GM21381 (cell line): ENCODE measurements at regions not wholly inside any gene's neighbourhood (a gene's known extent, or its start where the extent isn't known, plus 50 kb on each side); places are given as distances from the start of the nearest gene placed in this dataset.
A peak's percentile ranks its signal among the peaks of the same experiment; 100 is the strongest.
"Not testable (repeated sequence)": the region's sequence is repeated elsewhere in the genome, so short reads cannot be mapped to it uniquely, and the experiment has no call there.

Experiments used
- ATAC-seq: cut with Tn5 transposase; IDR thresholded peaks from one replicate; pipeline ENCODE4 v1.9.1; 2021; ENCODE audit warnings: mild to moderate bottlenecking, moderate library complexity; ENCODE audit not compliant: unreplicated experiment

GRCh38 chrX:42832764-42833549 is 55.0 kb upstream of the PPP1R2C start:
- no peak for ATAC-seq

- ATAC-seq: not testable (repeated sequence)
These were observed 55.6 kb upstream of the PPP1R2C start for GRCh38 chrX:42833550-42833940.

GRCh38 chrX:42837101-42837726 is 59.3 kb upstream of the PPP1R2C start:
- ATAC-seq: no peak

- no peak for ATAC-seq
These were observed 59.8 kb upstream of the PPP1R2C start for GRCh38 chrX:42837747-42838146.

GRCh38 chrX:42839632-42840031 is 61.7 kb upstream of the PPP1R2C start:
- no peak for ATAC-seq

- no peak for ATAC-seq
These were observed 68.8 kb upstream of the PPP1R2C start for GRCh38 chrX:42846741-42847140.

- ATAC-seq: no peak
These were observed 77.3 kb upstream of the PPP1R2C start for GRCh38 chrX:42855259-42855658.

- ATAC-seq: no peak
These were observed 79.8 kb upstream of the PPP1R2C start for GRCh38 chrX:42857766-42858165.

GRCh38 chrX:42869011-42869410 is 91.0 kb upstream of the PPP1R2C start:
- ATAC-seq: no peak

GRCh38 chrX:42869659-42870476 is 91.9 kb upstream of the PPP1R2C start:
- ATAC-seq: peak; percentile 84

- no peak for ATAC-seq
These were observed 108.6 kb upstream of the PPP1R2C start for GRCh38 chrX:42886519-42886918.

- ATAC-seq: no peak
These were observed 123.0 kb upstream of the PPP1R2C start for GRCh38 chrX:42900947-42901346.

- ATAC-seq: no peak
These were observed 124.5 kb upstream of the PPP1R2C start for GRCh38 chrX:42902513-42902912.

GRCh38 chrX:42920752-42921151 is 142.8 kb upstream of the PPP1R2C start:
- no peak for ATAC-seq

GRCh38 chrX:42930071-42930470 is 152.1 kb upstream of the PPP1R2C start:
- ATAC-seq: no peak

- ATAC-seq: no peak
These were observed 153.0 kb upstream of the PPP1R2C start for GRCh38 chrX:42930951-42931350.

GRCh38 chrX:42933187-42933586 is 155.2 kb upstream of the PPP1R2C start:
- no peak for ATAC-seq

- peak; percentile 95 for ATAC-seq
These were observed 156.2 kb upstream of the PPP1R2C start for GRCh38 chrX:42934020-42934726.

- no peak for ATAC-seq
These were observed 163.7 kb upstream of the PPP1R2C start for GRCh38 chrX:42941671-42942070.

- peak; percentile 86 for ATAC-seq
These were observed 165.3 kb upstream of the PPP1R2C start for GRCh38 chrX:42943051-42943974.
